ENCODE measurements at regions not wholly inside any gene's neighbourhood (a gene's known extent, or its start where the extent isn't known, plus 50 kb on each side); places are given as distances from the start of the nearest gene placed in this dataset.

- TF ChIP-seq TAF1 (IDR thresholded peaks at IDR 0.05; ENCODE audit: borderline replicate concordance, insufficient read depth, low read length) (no peak), SIN3A (IDR thresholded peaks at IDR 0.05; ENCODE audit: borderline replicate concordance, insufficient read depth, low read length) (no peak), FOXP2 (optimal IDR thresholded peaks at IDR 0.05; ENCODE audit: borderline replicate concordance, extremely low read depth, extremely low read length, insufficient read depth) (no peak), REST (IDR thresholded peaks at IDR 0.05; ENCODE audit: insufficient read depth in 1 of 2, low read depth in 2 of 2, low read length in 2 of 2) (no peak), POLR2AphosphoS5 (IDR thresholded peaks at IDR 0.05; ENCODE audit: low read depth, low read length) (no peak)
Measured at GRCh38 chr6:170132561-170132991, 158.3 kb downstream of the DLL1 start.

GRCh38 chr6:170132011-170132521 lies 158.8 kb downstream of the DLL1 start:
- TF ChIP-seq TAF1 (IDR thresholded peaks at IDR 0.05; ENCODE audit: borderline replicate concordance, insufficient read depth, low read length) (no peak), REST (IDR thresholded peaks at IDR 0.05; ENCODE audit: insufficient read depth in 1 of 2, low read depth in 2 of 2, low read length in 2 of 2) (no peak), SIN3A (IDR thresholded peaks at IDR 0.05; ENCODE audit: borderline replicate concordance, insufficient read depth, low read length) (no peak), POLR2AphosphoS5 (IDR thresholded peaks at IDR 0.05; ENCODE audit: low read depth, low read length) (no peak), FOXP2 (optimal IDR thresholded peaks at IDR 0.05; ENCODE audit: borderline replicate concordance, extremely low read depth, extremely low read length, insufficient read depth) (no peak)

- TF ChIP-seq REST (IDR thresholded peaks at IDR 0.05; ENCODE audit: insufficient read depth in 1 of 2, low read depth in 2 of 2, low read length in 2 of 2) (no peak), FOXP2 (optimal IDR thresholded peaks at IDR 0.05; ENCODE audit: borderline replicate concordance, extremely low read depth, extremely low read length, insufficient read depth) (no peak), POLR2AphosphoS5 (IDR thresholded peaks at IDR 0.05; ENCODE audit: low read depth, low read length) (no peak), TAF1 (IDR thresholded peaks at IDR 0.05; ENCODE audit: borderline replicate concordance, insufficient read depth, low read length) (no peak), SIN3A (IDR thresholded peaks at IDR 0.05; ENCODE audit: borderline replicate concordance, insufficient read depth, low read length) (no peak)
Measured at GRCh38 chr6:170131351-170131750, 159.5 kb downstream of the DLL1 start.

- TF ChIP-seq REST (IDR thresholded peaks at IDR 0.05; ENCODE audit: insufficient read depth in 1 of 2, low read depth in 2 of 2, low read length in 2 of 2) (no peak), FOXP2 (optimal IDR thresholded peaks at IDR 0.05; ENCODE audit: borderline replicate concordance, extremely low read depth, extremely low read length, insufficient read depth) (no peak), TAF1 (IDR thresholded peaks at IDR 0.05; ENCODE audit: borderline replicate concordance, insufficient read depth, low read length) (no peak), POLR2AphosphoS5 (IDR thresholded peaks at IDR 0.05; ENCODE audit: low read depth, low read length) (no peak), SIN3A (IDR thresholded peaks at IDR 0.05; ENCODE audit: borderline replicate concordance, insufficient read depth, low read length) (no peak)
Measured at GRCh38 chr6:170130771-170131241, 160.1 kb downstream of the DLL1 start.
